GM23248 (cell line): ENCODE measurements at regions not wholly inside any gene's neighbourhood (a gene's known extent, or its start where the extent isn't known, plus 50 kb on each side); places are given as distances from the start of the nearest gene placed in this dataset.

Experiments used
- DNase-seq: peaks from one replicate; pipeline ENCODE4 v3.0.0-alpha.2; 2015
- H2AFZ ChIP-seq: fragments of 200-600 bp; sonication (generic); 2 replicates; pipeline ENCODE4 v1.6.1; 2016; ENCODE audit warnings: antibody characterized with exemption
- H3F3A ChIP-seq: fragments of 200-600 bp; sonication (generic); 2 replicates; pipeline ENCODE4 v1.6.1; 2016; ENCODE audit warnings: mild to moderate bottlenecking, antibody characterized with exemption, mixed run types; ENCODE audit not compliant: insufficient read depth
- H3K27ac ChIP-seq: fragments of 200-600 bp; sonication (generic); 2 replicates; pipeline ENCODE4 v1.5.1; 2016; ENCODE audit warnings: mild to moderate bottlenecking
- H3K27me3 ChIP-seq: fragments of 200-600 bp; sonication (generic); replicated peaks from 2 replicates; pipeline ENCODE4 v1.6.1; 2016; ENCODE audit warnings: mild to moderate bottlenecking; ENCODE audit not compliant: insufficient read depth
- H3K36me3 ChIP-seq: fragments of 200-600 bp; sonication (generic); 2 replicates; pipeline ENCODE4 v1.6.1; 2016; ENCODE audit warnings: low read depth, mild to moderate bottlenecking
- H3K4me1 ChIP-seq: fragments of 200-600 bp; sonication (generic); 2 replicates; pipeline ENCODE4 v1.6.1; 2016; ENCODE audit warnings: mild to moderate bottlenecking; ENCODE audit not compliant: insufficient read depth
- H3K4me2 ChIP-seq: fragments of 200-600 bp; sonication (generic); one replicate; pipeline ENCODE4 v1.6.1; 2016; ENCODE audit warnings: mild to moderate bottlenecking; ENCODE audit not compliant: unreplicated experiment
- H3K4me3 ChIP-seq: fragments of 200-600 bp; sonication (generic); 2 replicates; pipeline ENCODE4 v1.5.1; 2016; ENCODE audit warnings: mild to moderate bottlenecking
- H3K79me2 ChIP-seq: fragments of 200-600 bp; sonication (generic); 2 replicates; pipeline ENCODE4 v1.6.1; 2016; ENCODE audit warnings: mild to moderate bottlenecking; ENCODE audit not compliant: insufficient read depth
- H3K9ac ChIP-seq: fragments of 200-600 bp; sonication (generic); 2 replicates; pipeline ENCODE4 v1.6.1; 2016; ENCODE audit warnings: mild to moderate bottlenecking
- H3K9me2 ChIP-seq: fragments of 200-600 bp; sonication (generic); 2 replicates; pipeline ENCODE4 v1.6.1; 2016; ENCODE audit warnings: mixed run types, mild to moderate bottlenecking, moderate library complexity; ENCODE audit not compliant: insufficient read depth
- H3K9me3 ChIP-seq: fragments of 200-600 bp; sonication (generic); one replicate; pipeline ENCODE4 v1.6.1; 2017; ENCODE audit warnings: low read depth
- H4K20me1 ChIP-seq: fragments of 200-600 bp; sonication (generic); 2 replicates; pipeline ENCODE4 v1.6.0; 2016; ENCODE audit not compliant: insufficient read depth
- EZH2 ChIP-seq: fragments of 200-600 bp; sonication (generic); IDR thresholded peaks from 2 replicates; pipeline ENCODE4 v1.6.1; 2018; ENCODE audit warnings: antibody characterized with exemption, mild to moderate bottlenecking; ENCODE audit not compliant: insufficient read depth, poor library complexity, severe bottlenecking
- EZH2phosphoT487 ChIP-seq: fragments of 200-600 bp; sonication (generic); IDR thresholded peaks from 2 replicates; pipeline ENCODE4 v1.6.1; 2018; ENCODE audit warnings: antibody characterized with exemption, moderate library complexity, mild to moderate bottlenecking, low read depth; ENCODE audit not compliant: insufficient read depth
- WGBS, 2 experiments: methylation state at CpG; one replicate each; pipeline ENCODE4 v1.1.6; 2015 to 2017; ENCODE audit warnings: low lambda C conversion rate in 2 of 2, low coverage in 1 of 2; ENCODE audit errors: missing lambda C conversion rate in 2 of 2; 5-methylcytosine and 5-hydroxymethylcytosine counted together
- in situ Hi-C: fragments of 300-500 bp; cut with MboI; formaldehyde crosslinking; loops from 2 replicates; pipeline ENCODE4 v1.15.0; 2020

DNA sequence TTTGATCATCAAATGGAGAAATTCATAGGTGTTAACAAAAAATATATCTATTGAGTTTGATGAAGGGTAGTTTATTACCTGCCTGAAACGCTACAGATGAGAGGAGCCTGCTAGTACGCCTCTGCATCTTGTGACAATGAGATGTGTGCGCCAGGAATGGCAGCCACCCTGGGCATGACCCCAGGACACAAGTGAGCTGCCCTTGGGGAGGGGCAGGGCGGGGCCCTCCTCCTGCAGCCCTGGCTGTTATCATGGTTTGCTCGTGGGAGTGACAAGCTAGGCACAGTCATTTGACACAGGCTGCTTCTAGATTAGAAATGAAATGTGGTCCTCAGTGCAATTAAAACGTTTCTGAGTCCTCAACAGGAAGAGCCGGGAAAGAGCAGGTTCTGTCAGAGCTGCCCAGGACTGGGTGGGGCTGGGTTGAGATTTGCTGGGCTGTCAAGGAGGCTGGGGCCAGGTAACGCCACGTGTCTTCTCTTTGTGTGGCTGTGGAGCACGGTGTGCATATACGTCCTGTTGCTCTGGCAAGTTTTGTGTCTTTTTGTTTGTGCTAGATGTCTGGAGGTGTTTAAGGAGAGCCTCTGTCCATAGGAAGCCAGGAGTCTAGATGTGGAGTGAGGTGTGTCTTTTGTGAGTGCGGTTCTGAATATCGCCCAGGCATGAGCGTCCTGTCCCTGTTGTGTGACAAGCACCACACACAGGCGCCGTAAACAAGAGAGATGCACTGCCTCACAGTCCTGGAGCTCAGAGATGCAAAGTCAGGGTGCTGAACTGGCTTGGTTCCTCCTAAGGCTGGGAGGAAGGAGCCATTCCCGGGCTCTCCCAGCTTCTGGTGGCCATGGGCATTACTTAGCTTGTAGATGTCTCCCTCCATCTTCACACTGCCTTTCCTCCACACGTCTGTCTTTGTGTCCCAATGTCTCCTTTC lies 129.0 kb upstream of the IRX4 start:
- Histone ChIP-seq H3K9me2 (no peaks in the 10 kb centered on the region), H3K27me3 (peaks cover 7% of the 10 kb centered on the region; the same call in 1 of the 2 replicates), H3F3A (no peaks in the 10 kb centered on the region), H3K79me2 (no peaks in the 10 kb centered on the region), H3K4me2 (no peak overlapping the region), H3K27ac (no peak overlapping the region), H3K4me3 (no peak overlapping the region), H2AFZ (no peak overlapping the region), H3K36me3 (no peaks in the 10 kb centered on the region), H4K20me1 (no peaks in the 10 kb centered on the region), H3K4me1 (no peaks in the 10 kb centered on the region), H3K9ac (no peak overlapping the region), H3K9me3 (no peaks in the 10 kb centered on the region)
- no peak for DNase-seq
- 48 to 52% methylated on average over 18 of the region's 18 CpGs for WGBS, 2 experiments
- TF ChIP-seq EZH2phosphoT487, result no peak
- TF ChIP-seq EZH2, result no peak
- in situ Hi-C loops, result loop anchor here (10.0 kb wide), 1 partner anchor 257 kb away; no protein-coding TSS in a partner anchor

DNA sequence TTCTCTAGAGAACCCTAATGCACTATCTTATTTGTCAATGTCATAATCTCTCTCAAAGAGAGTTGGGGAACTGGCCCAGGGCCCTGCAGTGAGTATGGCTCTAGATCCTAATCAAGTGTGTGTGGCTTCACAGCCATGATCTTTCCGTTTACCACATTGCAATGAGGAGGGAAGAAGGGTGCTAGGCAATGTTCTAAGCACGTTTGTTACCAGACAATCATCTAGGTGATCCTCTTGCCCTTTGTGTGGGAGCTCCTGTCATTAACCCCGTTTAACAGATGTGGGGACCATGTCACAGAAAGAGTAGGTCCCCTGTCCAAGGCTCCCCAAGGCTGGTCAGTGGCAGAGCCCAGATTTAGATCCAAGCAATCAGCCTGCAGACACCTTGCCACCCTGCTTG lies 128.2 kb upstream of the IRX4 start:
- in situ Hi-C loops, result loop anchor here (10.0 kb wide), 1 partner anchor 256 kb away; no protein-coding TSS in a partner anchor
- no peaks in the 10 kb centered on the region for H3K36me3 ChIP-seq
- no peak overlapping the region for H3K4me2 ChIP-seq
- H3K4me3 ChIP-seq, result no peak overlapping the region
- H3K9me2 ChIP-seq, result no peaks in the 10 kb centered on the region
- H3K27me3 ChIP-seq, result peaks cover 7% of the 10 kb centered on the region; the same call in 1 of the 2 replicates
- H3K79me2 ChIP-seq, result no peaks in the 10 kb centered on the region
- H2AFZ ChIP-seq, result no peak overlapping the region
- no peaks in the 10 kb centered on the region for H3K9me3 ChIP-seq
- no peaks in the 10 kb centered on the region for H4K20me1 ChIP-seq
- H3F3A ChIP-seq, result no peaks in the 10 kb centered on the region
- WGBS, 2 experiments, result 16 to 32% methylated on average over 3 of the region's 3 CpGs
- DNase-seq, result no peak
- no peak overlapping the region for H3K27ac ChIP-seq
- H3K4me1 ChIP-seq, result no peaks in the 10 kb centered on the region
- H3K9ac ChIP-seq, result no peak overlapping the region
- TF ChIP-seq EZH2phosphoT487, result no peak
- no peak for TF ChIP-seq EZH2

- Histone ChIP-seq H3K4me1 (no peaks in the 10 kb centered on the region), H3K27ac (no peak overlapping the region), H3K36me3 (no peaks in the 10 kb centered on the region), H3K9ac (no peak overlapping the region), H3K9me3 (no peaks in the 10 kb centered on the region), H3K27me3 (peaks cover 7% of the 10 kb centered on the region; the same call in 1 of the 2 replicates), H3F3A (no peaks in the 10 kb centered on the region), H4K20me1 (no peaks in the 10 kb centered on the region), H3K79me2 (no peaks in the 10 kb centered on the region), H2AFZ (no peak overlapping the region), H3K4me3 (no peak overlapping the region), H3K9me2 (no peaks in the 10 kb centered on the region), H3K4me2 (no peak overlapping the region)
- in situ Hi-C loops, result loop anchor here (10.0 kb wide), 1 partner anchor 255 kb away; no protein-coding TSS in a partner anchor
- WGBS, 2 experiments, result 65 to 70% methylated on average over 22 of the region's 22 CpGs
- no peak for DNase-seq
- TF ChIP-seq EZH2 (no peak), EZH2phosphoT487 (no peak)
These were observed 127.5 kb upstream of the IRX4 start for GRCh38 chr5:2009986-2010914.

DNA sequence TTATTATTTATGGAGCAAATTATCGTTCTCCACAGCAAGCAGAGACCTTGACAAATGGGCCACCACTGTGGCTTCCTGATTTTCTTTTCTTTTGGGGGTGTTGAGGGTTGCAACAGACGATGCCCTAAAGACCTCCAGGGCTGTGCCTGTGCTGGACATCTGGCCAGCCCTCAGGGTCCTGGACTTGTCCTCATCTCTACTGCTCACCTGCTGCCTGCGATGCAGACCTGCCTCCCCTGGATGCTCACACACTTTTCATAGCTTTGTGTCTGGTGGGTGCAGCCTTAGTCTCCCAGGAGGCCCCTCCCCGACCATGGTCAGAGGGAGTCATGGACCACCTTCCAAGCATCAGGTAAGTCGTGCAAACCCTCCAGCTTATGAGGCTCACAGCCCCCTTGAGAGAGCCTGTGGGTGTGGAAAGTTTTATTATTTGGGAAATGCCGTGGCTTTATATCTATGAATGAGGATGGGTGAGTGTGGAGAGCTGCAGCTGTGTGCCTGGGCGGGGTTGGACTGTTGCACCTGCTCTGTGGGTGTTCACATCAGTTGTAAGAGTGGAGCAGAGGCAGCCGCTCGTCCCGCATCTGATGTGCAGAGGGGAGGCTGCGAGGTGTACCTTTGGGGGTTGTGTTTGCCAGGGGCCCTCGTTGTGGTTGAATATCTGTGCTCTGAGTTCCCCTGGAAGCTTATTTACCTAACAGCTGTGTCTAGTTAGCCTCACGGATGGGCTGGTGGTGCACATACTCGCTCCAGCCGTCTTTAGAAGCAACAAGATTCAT lies 126.3 kb upstream of the IRX4 start:
- no peaks in the 10 kb centered on the region for H3K4me1 ChIP-seq
- no peaks in the 10 kb centered on the region for H3F3A ChIP-seq
- no peaks in the 10 kb centered on the region for H3K9me3 ChIP-seq
- TF ChIP-seq EZH2 (no peak), EZH2phosphoT487 (no peak)
- H2AFZ ChIP-seq, result no peak overlapping the region
- no peaks in the 10 kb centered on the region for H3K9me2 ChIP-seq
- H3K27ac ChIP-seq, result no peak overlapping the region
- H3K36me3 ChIP-seq, result no peaks in the 10 kb centered on the region
- no peaks in the 10 kb centered on the region for H4K20me1 ChIP-seq
- no peak overlapping the region for H3K9ac ChIP-seq
- in situ Hi-C loops, result no loop called here
- 40 to 45% methylated on average over 15 of the region's 15 CpGs for WGBS, 2 experiments
- no peaks in the 10 kb centered on the region for H3K79me2 ChIP-seq
- DNase-seq, result no peak
- H3K4me2 ChIP-seq, result no peak overlapping the region
- H3K4me3 ChIP-seq, result no peak overlapping the region
- H3K27me3 ChIP-seq, result peaks cover 7% of the 10 kb centered on the region; the same call in 1 of the 2 replicates
